ENCODE measurements at regions not wholly inside any gene's neighbourhood (a gene's known extent, or its start where the extent isn't known, plus 50 kb on each side); places are given as distances from the start of the nearest gene placed in this dataset.

DNA sequence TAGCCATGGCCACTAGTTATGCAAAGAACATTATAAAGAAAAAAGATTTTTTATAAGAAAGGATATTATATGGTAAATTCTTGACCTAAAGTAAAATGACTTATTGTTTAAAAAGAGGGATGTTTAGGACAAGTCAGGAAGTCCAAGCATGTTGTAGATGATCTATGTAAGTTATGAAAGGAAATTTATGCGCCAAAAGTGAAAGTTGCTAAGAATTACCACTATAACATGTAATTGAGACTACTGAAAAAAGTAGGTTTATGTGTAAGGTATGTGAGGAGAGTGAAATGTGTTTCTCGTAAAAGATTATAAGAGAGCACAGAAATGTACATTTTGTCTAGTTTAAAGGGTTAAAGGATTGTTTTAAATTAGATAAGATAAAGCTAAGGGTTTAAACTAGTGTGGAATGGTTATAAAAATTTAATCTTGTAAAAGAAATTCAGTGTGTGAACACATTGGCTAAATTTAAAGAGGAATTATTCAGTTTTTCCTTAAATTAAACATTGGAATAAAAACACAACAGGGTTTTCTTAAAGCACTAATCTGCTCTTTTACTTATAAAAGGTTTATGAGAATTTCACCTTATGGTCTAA is 1100.4 kb upstream of the EDIL3 start:
- Histone ChIP-seq H3K27me3 (ENCODE audit: insufficient read depth in 3 of 3, low read length in 2 of 3) (no peaks in the 10 kb centered on the region), H3K36me3 (ENCODE audit: insufficient read depth in 1 of 2, low read depth in 1 of 2) (no peaks in the 10 kb centered on the region), H3K4me3 (no peak overlapping the region), H3K27ac (no peak overlapping the region), H3K9me3 (no peaks in the 10 kb centered on the region), H3K4me1 (no peaks in the 10 kb centered on the region)
- DNase-seq = no peak
- WGBS, 3 donors = 75 to 87% (median 84%) methylated on average over 2 of the region's 2 CpGs
- ATAC-seq = no peak
- TF ChIP-seq, protein P1, sequence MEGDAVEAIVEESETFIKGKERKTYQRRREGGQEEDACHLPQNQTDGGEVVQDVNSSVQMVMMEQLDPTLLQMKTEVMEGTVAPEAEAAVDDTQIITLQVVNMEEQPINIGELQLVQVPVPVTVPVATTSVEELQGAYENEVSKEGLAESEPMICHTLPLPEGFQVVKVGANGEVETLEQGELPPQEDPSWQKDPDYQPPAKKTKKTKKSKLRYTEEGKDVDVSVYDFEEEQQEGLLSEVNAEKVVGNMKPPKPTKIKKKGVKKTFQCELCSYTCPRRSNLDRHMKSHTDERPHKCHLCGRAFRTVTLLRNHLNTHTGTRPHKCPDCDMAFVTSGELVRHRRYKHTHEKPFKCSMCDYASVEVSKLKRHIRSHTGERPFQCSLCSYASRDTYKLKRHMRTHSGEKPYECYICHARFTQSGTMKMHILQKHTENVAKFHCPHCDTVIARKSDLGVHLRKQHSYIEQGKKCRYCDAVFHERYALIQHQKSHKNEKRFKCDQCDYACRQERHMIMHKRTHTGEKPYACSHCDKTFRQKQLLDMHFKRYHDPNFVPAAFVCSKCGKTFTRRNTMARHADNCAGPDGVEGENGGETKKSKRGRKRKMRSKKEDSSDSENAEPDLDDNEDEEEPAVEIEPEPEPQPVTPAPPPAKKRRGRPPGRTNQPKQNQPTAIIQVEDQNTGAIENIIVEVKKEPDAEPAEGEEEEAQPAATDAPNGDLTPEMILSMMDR (IDR thresholded peaks at IDR 0.05) = no peak
- intact Hi-C loops (cut with DNase I) = no loop called here

DNA sequence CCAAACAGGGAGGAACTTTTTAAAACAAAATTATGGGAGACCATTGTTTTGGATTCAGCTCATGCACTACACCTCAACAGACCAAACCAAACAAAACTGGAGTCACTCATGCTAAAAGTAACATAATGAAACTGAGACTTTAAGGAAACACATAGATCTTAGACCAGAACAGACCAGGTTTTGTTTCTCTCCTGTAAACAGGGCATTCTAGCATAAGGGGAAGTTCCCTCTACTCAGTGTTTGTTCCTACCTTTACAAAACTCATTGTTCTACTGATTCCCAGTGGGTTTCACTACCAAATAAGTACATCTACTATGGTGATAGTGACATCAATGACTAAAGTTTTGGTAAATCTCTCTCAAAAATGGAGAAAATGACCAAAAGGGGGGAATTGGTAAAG is 1103.6 kb upstream of the EDIL3 start:
- ATAC-seq (no peak), DNase-seq (no peak)
- Histone ChIP-seq H3K4me1 (no peaks in the 10 kb centered on the region), H3K27me3 (ENCODE audit: insufficient read depth in 3 of 3, low read length in 2 of 3) (no peaks in the 10 kb centered on the region), H3K27ac (no peak overlapping the region), H3K36me3 (ENCODE audit: insufficient read depth in 1 of 2, low read depth in 1 of 2) (no peaks in the 10 kb centered on the region), H3K4me3 (no peak overlapping the region), H3K9me3 (peaks cover 4% of the 10 kb centered on the region)
- intact Hi-C loops (cut with DNase I) = no loop called here
- TF ChIP-seq, protein P1 (IDR thresholded peaks at IDR 0.05) = no peak

DNA sequence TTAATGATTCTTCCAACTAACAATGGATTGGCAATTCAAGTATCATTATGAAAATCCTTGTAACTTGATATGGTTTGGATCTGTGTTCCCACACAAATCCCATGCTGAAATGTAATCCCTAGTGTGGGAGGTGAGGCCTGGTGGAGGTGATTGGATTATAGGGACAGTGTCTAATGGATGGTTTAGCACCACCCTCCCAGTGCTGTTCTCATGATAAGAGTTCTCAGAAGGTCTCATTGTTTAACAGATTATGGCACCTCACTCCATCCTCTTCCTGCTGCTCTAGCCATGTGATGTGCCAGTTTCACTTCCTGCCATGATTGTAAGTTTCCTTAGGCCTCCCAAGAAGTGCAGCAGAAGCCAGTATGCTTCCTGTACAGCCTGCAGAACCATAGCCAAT is 1116.2 kb upstream of the EDIL3 start:
- no peak overlapping the region for H3K4me3 ChIP-seq
- no peaks in the 10 kb centered on the region for H3K9me3 ChIP-seq
- no peaks in the 10 kb centered on the region for H3K36me3 ChIP-seq (ENCODE audit: insufficient read depth in 1 of 2, low read depth in 1 of 2)
- H3K4me1 ChIP-seq = no peaks in the 10 kb centered on the region
- TF ChIP-seq, protein P1 (IDR thresholded peaks at IDR 0.05) = no peak
- no peak for DNase-seq
- H3K27ac ChIP-seq = no peak overlapping the region
- intact Hi-C loops (cut with DNase I) = no loop called here
- H3K27me3 ChIP-seq (ENCODE audit: insufficient read depth in 3 of 3, low read length in 2 of 3) = no peaks in the 10 kb centered on the region
- no peak for ATAC-seq

DNA sequence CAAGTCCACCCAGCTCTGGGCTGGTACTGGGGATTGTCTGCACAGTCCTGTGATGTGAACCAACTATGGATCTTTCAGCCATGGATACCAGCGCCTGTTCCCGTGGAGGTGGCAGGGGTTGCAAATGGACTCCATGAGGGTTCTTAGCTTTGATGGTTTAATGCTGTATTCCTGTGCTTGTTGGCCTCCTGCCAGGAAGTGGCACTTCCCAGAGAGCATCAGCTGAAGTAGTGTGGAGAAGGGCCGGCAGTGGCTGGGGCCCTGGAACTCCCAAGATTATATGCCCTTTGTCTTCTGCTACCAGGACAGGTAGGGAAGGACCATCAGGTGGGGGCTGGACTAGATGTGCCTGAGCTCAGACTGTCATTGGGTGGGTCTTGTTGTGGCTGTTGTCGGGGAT is 1104.8 kb upstream of the COX7C start:
- H3K4me3 ChIP-seq = no peak overlapping the region
- intact Hi-C loops (cut with DNase I) = no loop called here
- H3K4me1 ChIP-seq = no peaks in the 10 kb centered on the region
- no peak for ATAC-seq
- no peaks in the 10 kb centered on the region for H3K36me3 ChIP-seq (ENCODE audit: insufficient read depth in 1 of 2, low read depth in 1 of 2)
- WGBS, 3 donors = 79 to 92% (median 87%) methylated on average over 4 of the region's 4 CpGs
- H3K27me3 ChIP-seq (ENCODE audit: insufficient read depth in 3 of 3, low read length in 2 of 3) = no peaks in the 10 kb centered on the region
- TF ChIP-seq, protein P1 (IDR thresholded peaks at IDR 0.05) = no peak
- peaks cover 4% of the 10 kb centered on the region for H3K9me3 ChIP-seq
- DNase-seq = peak; percentile 4 to 23
- no peak overlapping the region for H3K27ac ChIP-seq

DNA sequence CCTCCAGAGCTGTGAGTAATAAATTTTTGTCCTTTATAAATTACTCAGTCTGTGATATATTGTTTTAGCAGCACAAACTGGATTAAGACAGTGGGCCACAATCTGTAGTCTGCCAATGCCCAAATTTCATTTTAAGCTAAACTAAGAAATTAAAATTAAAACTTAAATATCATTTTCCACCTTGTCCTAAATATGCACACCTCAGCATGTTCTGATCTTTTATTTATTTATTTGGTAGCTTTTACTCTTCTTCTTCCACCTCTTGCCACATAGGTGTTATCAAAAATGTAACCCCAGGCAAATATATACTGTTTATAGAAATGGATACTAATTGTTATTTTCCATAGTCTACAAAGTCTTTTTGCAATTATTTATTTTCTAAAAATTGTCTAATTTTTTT is 1102.2 kb upstream of the COX7C start:
- H3K27ac ChIP-seq = no peak overlapping the region
- intact Hi-C loops (cut with DNase I) = no loop called here
- no peaks in the 10 kb centered on the region for H3K9me3 ChIP-seq
- no peak overlapping the region for H3K4me3 ChIP-seq
- H3K36me3 ChIP-seq (ENCODE audit: insufficient read depth in 1 of 2, low read depth in 1 of 2) = no peaks in the 10 kb centered on the region
- no peak for DNase-seq
- no peaks in the 10 kb centered on the region for H3K4me1 ChIP-seq
- no peak for ATAC-seq
- TF ChIP-seq, protein P1 (IDR thresholded peaks at IDR 0.05) = no peak
- no peaks in the 10 kb centered on the region for H3K27me3 ChIP-seq (ENCODE audit: insufficient read depth in 3 of 3, low read length in 2 of 3)

Data from psoas muscle (tissue), 7 donors.